ENCODE measurements at regions not wholly inside any gene's neighbourhood (a gene's known extent, or its start where the extent isn't known, plus 50 kb on each side); places are given as distances from the start of the nearest gene placed in this dataset.

DNA sequence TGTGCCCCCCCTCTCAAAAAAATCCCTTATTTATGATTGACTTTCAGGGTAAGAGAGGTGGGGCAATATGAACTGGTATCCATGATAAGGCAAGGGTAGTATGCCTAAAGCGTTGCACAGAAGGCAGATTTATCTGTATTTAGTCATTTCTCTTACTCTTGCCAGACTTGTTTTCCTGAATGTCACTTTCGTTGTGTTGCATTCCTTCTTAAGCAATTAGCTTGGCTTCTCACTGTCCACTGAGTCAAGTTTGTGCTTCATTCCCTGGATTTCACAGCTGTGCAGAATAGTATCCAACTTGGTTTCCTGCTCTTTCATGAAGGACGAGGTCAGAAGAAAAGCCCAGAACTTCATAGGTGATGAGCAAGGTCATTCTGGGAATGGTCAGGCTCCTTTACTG is 301.5 kb upstream of the ACTBL2 start:
- TF ChIP-seq EZH2 (IDR thresholded peaks at IDR 0.05; ENCODE audit: low read length): no peak
- no peak for TF ChIP-seq CTCF (optimal IDR thresholded peaks at IDR 0.05 in 1 of 3, IDR thresholded peaks at IDR 0.05 in 1 of 3, conservative IDR thresholded peaks at IDR 0.05 in 1 of 3; ENCODE audit: extremely low read depth in 1 of 3, insufficient read depth in 2 of 3, low read length in 3 of 3)
- Histone ChIP-seq H3K27ac (ENCODE audit: control insufficient read depth, insufficient read depth, low read length) (no peak overlapping the region), H3K4me3 (ENCODE audit: control insufficient read depth in 2 of 3, extremely low read depth in 1 of 3, insufficient read depth in 2 of 3, low read depth in 1 of 3, low read length in 3 of 3) (no peak overlapping the region), H3K36me3 (ENCODE audit: control insufficient read depth in 2 of 2, extremely low read depth in 1 of 2, insufficient read depth in 2 of 2, low read length in 2 of 2) (no peaks in the 10 kb centered on the region), H3K9me3 (ENCODE audit: control insufficient read depth, low read depth, low read length) (no peaks in the 10 kb centered on the region), H3K79me2 (ENCODE audit: control insufficient read depth, insufficient read depth, low read length) (no peaks in the 10 kb centered on the region), H3K27me3 (ENCODE audit: control insufficient read depth, extremely low read depth, insufficient read depth, low read length) (no peaks in the 10 kb centered on the region), H3K4me2 (ENCODE audit: control insufficient read depth, extremely low read depth, insufficient read depth, low read depth, low read length) (no peak overlapping the region), H4K20me1 (ENCODE audit: control insufficient read depth, extremely low read depth, insufficient read depth, low read length) (no peaks in the 10 kb centered on the region), H3K4me1 (ENCODE audit: control insufficient read depth, extremely low read depth, insufficient read depth, low read length) (no peaks in the 10 kb centered on the region), H2AFZ (ENCODE audit: control insufficient read depth, low read length) (no peak overlapping the region), H3K9ac (ENCODE audit: control insufficient read depth, extremely low read depth, insufficient read depth, low read length) (no peak overlapping the region), H3K9me1 (ENCODE audit: control insufficient read depth, extremely low read depth, insufficient read depth, low read length) (no peaks in the 10 kb centered on the region)
- DNase-seq (ENCODE audit: low read depth, low spot score) (no peak), FAIRE-seq (peak; percentile 46)
- dilution Hi-C loops (cut with MboI; ENCODE audit: extremely low pct_ligation_motif_present, low sequenced_read_pairs): no loop called here

DNA sequence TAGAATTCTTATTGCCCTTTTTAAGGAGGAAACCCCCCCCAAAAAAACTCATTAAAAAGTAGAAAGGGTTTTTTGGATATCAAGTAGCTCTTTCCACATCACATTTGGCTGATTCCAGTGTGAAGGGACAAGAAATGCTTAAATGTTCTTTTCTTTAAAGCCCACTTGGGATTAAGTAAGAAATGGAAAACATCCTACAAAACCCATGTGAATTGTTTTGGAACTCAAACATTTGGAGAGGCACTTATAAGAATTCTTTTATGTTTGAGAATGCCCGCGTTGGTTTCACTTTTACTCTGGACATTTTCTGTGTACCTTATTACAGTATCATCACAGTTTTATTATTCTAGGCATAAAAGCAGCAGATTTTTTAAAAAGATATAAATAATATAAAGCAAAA is 301.1 kb upstream of the ACTBL2 start:
- H3K9me3 ChIP-seq (ENCODE audit: control insufficient read depth, low read depth, low read length): no peaks in the 10 kb centered on the region
- no peak overlapping the region for H3K4me3 ChIP-seq (ENCODE audit: control insufficient read depth in 2 of 3, extremely low read depth in 1 of 3, insufficient read depth in 2 of 3, low read depth in 1 of 3, low read length in 3 of 3)
- H3K4me1 ChIP-seq (ENCODE audit: control insufficient read depth, extremely low read depth, insufficient read depth, low read length): no peaks in the 10 kb centered on the region
- no peak overlapping the region for H3K9ac ChIP-seq (ENCODE audit: control insufficient read depth, extremely low read depth, insufficient read depth, low read length)
- no peaks in the 10 kb centered on the region for H3K9me1 ChIP-seq (ENCODE audit: control insufficient read depth, extremely low read depth, insufficient read depth, low read length)
- no peaks in the 10 kb centered on the region for H4K20me1 ChIP-seq (ENCODE audit: control insufficient read depth, extremely low read depth, insufficient read depth, low read length)
- dilution Hi-C loops (cut with MboI; ENCODE audit: extremely low pct_ligation_motif_present, low sequenced_read_pairs): no loop called here
- H3K36me3 ChIP-seq (ENCODE audit: control insufficient read depth in 2 of 2, extremely low read depth in 1 of 2, insufficient read depth in 2 of 2, low read length in 2 of 2): no peaks in the 10 kb centered on the region
- H3K27ac ChIP-seq (ENCODE audit: control insufficient read depth, insufficient read depth, low read length): no peak overlapping the region
- no peaks in the 10 kb centered on the region for H3K27me3 ChIP-seq (ENCODE audit: control insufficient read depth, extremely low read depth, insufficient read depth, low read length)
- no peak overlapping the region for H3K4me2 ChIP-seq (ENCODE audit: control insufficient read depth, extremely low read depth, insufficient read depth, low read depth, low read length)
- TF ChIP-seq CTCF (optimal IDR thresholded peaks at IDR 0.05 in 1 of 3, IDR thresholded peaks at IDR 0.05 in 1 of 3, conservative IDR thresholded peaks at IDR 0.05 in 1 of 3; ENCODE audit: extremely low read depth in 1 of 3, insufficient read depth in 2 of 3, low read length in 3 of 3) (no peak), EZH2 (IDR thresholded peaks at IDR 0.05; ENCODE audit: low read length) (no peak)
- FAIRE-seq: no peak
- no peak overlapping the region for H2AFZ ChIP-seq (ENCODE audit: control insufficient read depth, low read length)
- H3K79me2 ChIP-seq (ENCODE audit: control insufficient read depth, insufficient read depth, low read length): no peaks in the 10 kb centered on the region
- DNase-seq (ENCODE audit: low read depth, low spot score): no peak
